HCT116 (cell line): ENCODE measurements at regions not wholly inside any gene's neighbourhood (a gene's known extent, or its start where the extent isn't known, plus 50 kb on each side); places are given as distances from the start of the nearest gene placed in this dataset.

Experiments used
- ATAC-seq: fragments of 200-7000 bp; cut with Tn5 transposase; 2 replicates; pipeline ENCODE4 v1.9.1; 2020; ENCODE audit warnings: mild to moderate bottlenecking, moderate library complexity
- BruUV-seq: library from RNA; stranded (reverse); fragments of 400-500 nt; replicated peaks from 2 replicates; lab custom pipeline; 2021; lab: Mats Ljungman, UMichigan
- CTCF ChIA-PET: fragments of 300-600 bp; sonication (Branson Sonifier 250); formaldehyde crosslinking; loops from one replicate; lab custom pipeline; 2021; ENCODE audit warnings: antibody characterized with exemption; lab: Charles Lee
- POLR2A ChIA-PET: fragments of 300-600, 350-600 bp; sonication (Branson Sonifier 250); formaldehyde crosslinking; loops from one replicate; lab custom pipeline; 2021; ENCODE audit warnings: antibody characterized with exemption; lab: Charles Lee
- RAD21 ChIA-PET, 2 experiments: fragments of 300-600 bp; sonication (Branson Sonifier 250); formaldehyde crosslinking; loops; one replicate each; lab custom pipeline; 2023; ENCODE audit warnings: low total read pairs in 2 of 2; ENCODE audit not compliant: uncharacterized antibody in 2 of 2, unreplicated experiment in 2 of 2, low non-redundant PET in 1 of 2; lab: Charles Lee
- DNase-seq: peaks from one replicate; pipeline ENCODE4 v3.0.0-alpha.2; 2010; ENCODE audit warnings: low read depth, low spot score
- H2AFZ ChIP-seq: fragments of 200-600 bp; shearing (Covaris generic), sonication (generic); 2 replicates; pipeline ENCODE4 v1.6.1; 2017; ENCODE audit warnings: low read depth, mixed run types, mixed read lengths, antibody characterized with exemption, low read length; ENCODE audit not compliant: poor library complexity, severe bottlenecking
- H3K27ac ChIP-seq: 2 replicates; pipeline ENCODE4 v1.5.1; 2012; ENCODE audit warnings: low read depth, low read length
- H3K27me3 ChIP-seq: fragments of 200-600 bp; sonication (generic); 2 replicates; pipeline ENCODE4 v1.6.1; 2016; ENCODE audit warnings: mixed run types, low read length, mixed read lengths; ENCODE audit not compliant: insufficient read depth
- H3K36me3 ChIP-seq, 2 experiments: fragments of 200-500 bp in 1 of 2; fragments of 200-600 bp in 1 of 2; sonication (Bioruptor generic) in 1 of 2; sonication (generic) in 1 of 2; 2 replicates each; pipeline versions ENCODE4 v1.5.1 to v1.6.1; 2014 to 2016; ENCODE audit warnings: low read length in 2 of 2, inconsistent platforms in 1 of 2, mixed read lengths in 1 of 2, mixed run types in 1 of 2; ENCODE audit not compliant: insufficient read depth in 2 of 2, control insufficient read depth in 1 of 2
- H3K4me1 ChIP-seq, 2 experiments: fragments of 200-600 bp in 1 of 2; sonication (generic) in 1 of 2; 2 replicates each; pipeline versions ENCODE4 v1.5.1 to v1.6.1; 2012 to 2017; ENCODE audit warnings: low read length in 2 of 2, inconsistent platforms in 1 of 2, mild to moderate bottlenecking in 1 of 2, mixed read lengths in 1 of 2, mixed run types in 1 of 2, moderate library complexity in 1 of 2; ENCODE audit not compliant: insufficient read depth in 2 of 2, control insufficient read depth in 1 of 2
- H3K4me2 ChIP-seq: fragments of 200-600 bp; sonication (generic); 2 replicates; pipeline ENCODE4 v1.6.1; 2017; ENCODE audit warnings: mixed run types, low read length, mixed read lengths
- H3K4me3 ChIP-seq, 2 experiments: fragments of 200-600 bp in 1 of 2; sonication (generic) in 1 of 2; replicated peaks in 1 of 2; 2 replicates each; pipeline ENCODE4 v1.5.1; 2011 to 2016; ENCODE audit warnings: low read length in 2 of 2, control low read depth in 1 of 2, low read depth in 1 of 2, mild to moderate bottlenecking in 1 of 2, mixed read lengths in 1 of 2, mixed run types in 1 of 2
- H3K79me2 ChIP-seq: fragments of 200-600 bp; sonication (generic); 2 replicates; pipeline ENCODE4 v1.6.1; 2017; ENCODE audit warnings: mild to moderate bottlenecking, mixed run types, low read length, moderate library complexity, mixed read lengths; ENCODE audit not compliant: insufficient read depth
- H3K9ac ChIP-seq: fragments of 200-600 bp; sonication (generic); 2 replicates; pipeline ENCODE4 v1.6.1; 2016; ENCODE audit warnings: low read length, mixed read lengths
- H3K9me2 ChIP-seq: fragments of 200-600 bp; sonication (generic), shearing (Covaris generic); 2 replicates; pipeline ENCODE4 v1.6.1; 2017; ENCODE audit warnings: mixed run types, mild to moderate bottlenecking, moderate library complexity; ENCODE audit not compliant: insufficient read depth
- H3K9me3 ChIP-seq, 2 experiments: fragments of 200-500 bp in 1 of 2; fragments of 200-600 bp in 1 of 2; sonication (Bioruptor generic) in 1 of 2; sonication (generic) in 1 of 2; 2 replicates each; pipeline ENCODE4 v1.6.1; 2014 to 2017; ENCODE audit warnings: low read length in 2 of 2, mixed read lengths in 2 of 2, inconsistent platforms in 1 of 2, low read depth in 1 of 2, mild to moderate bottlenecking in 1 of 2, mixed run types in 1 of 2, moderate library complexity in 1 of 2; ENCODE audit not compliant: control insufficient read depth in 1 of 2, insufficient read depth in 1 of 2
- H4K20me1 ChIP-seq: fragments of 200-600 bp; sonication (generic), shearing (Covaris generic); 2 replicates; pipeline ENCODE4 v1.6.1; 2017; ENCODE audit warnings: mixed run types, mild to moderate bottlenecking, moderate library complexity; ENCODE audit not compliant: insufficient read depth
- EGR1 ChIP-seq: IDR thresholded peaks from 2 replicates; pipeline ENCODE4 v1.6.1; 2012; ENCODE audit warnings: low read depth
- ELF1 ChIP-seq: IDR thresholded peaks from 2 replicates; pipeline ENCODE4 v1.6.1; 2012; ENCODE audit warnings: low read depth, borderline replicate concordance
- EZH2 ChIP-seq: fragments of 200-600 bp; sonication (generic); IDR thresholded peaks from 2 replicates; pipeline ENCODE4 v1.6.1; 2017; ENCODE audit warnings: antibody characterized with exemption, mixed run types
- EZH2phosphoT487 ChIP-seq: fragments of 200-600 bp; IDR thresholded peaks from 2 replicates; pipeline ENCODE4 v1.6.1; 2018; ENCODE audit warnings: antibody characterized with exemption, borderline replicate concordance
- JUND ChIP-seq: IDR thresholded peaks from 2 replicates; pipeline ENCODE4 v1.6.1; 2012
- POLR2A ChIP-seq: IDR thresholded peaks from 2 replicates; pipeline ENCODE4 v1.7.0; 2011; ENCODE audit warnings: borderline replicate concordance; ENCODE audit not compliant: insufficient read depth, insufficient read length; ENCODE audit errors: extremely low read depth
- POLR2AphosphoS5 ChIP-seq: IDR thresholded peaks from 2 replicates; pipeline ENCODE4 v1.6.1; 2011; ENCODE audit warnings: mild to moderate bottlenecking, low read depth, low read length, moderate library complexity
- RAD21 ChIP-seq: IDR thresholded peaks from 2 replicates; pipeline ENCODE4 v1.6.1; 2012; ENCODE audit warnings: low read depth, mild to moderate bottlenecking
- SIN3A ChIP-seq: IDR thresholded peaks from 2 replicates; pipeline ENCODE4 v1.6.1; 2012; ENCODE audit warnings: low read depth
- YY1 ChIP-seq: IDR thresholded peaks from 2 replicates; pipeline ENCODE4 v1.6.1; 2011; ENCODE audit warnings: low read length, low read depth, moderate library complexity, mild to moderate bottlenecking; ENCODE audit not compliant: insufficient replicate concordance; ENCODE audit errors: extremely low read depth
- ZFX ChIP-seq: fragments of 450-650 bp; IDR thresholded peaks from 2 replicates; pipeline ENCODE4 v1.6.1; 2017
- intact Hi-C: fragments of 100-400 bp; cut with micrococcal nuclease; formaldehyde crosslinking; loops from 2 replicates; pipeline ENCODE4 v1.10.0; 2022
- TF ChIP-seq, protein P1 (sequence below), 3 experiments: fragments of 200-600 bp in 1 of 3; sonication (generic) in 1 of 3; IDR thresholded peaks in 2 of 3; conservative IDR thresholded peaks in 1 of 3; 2 replicates each; pipeline ENCODE4 v1.5.1; 2012 to 2017; ENCODE audit warnings: low read depth in 2 of 3, low read length in 2 of 3, antibody characterized with exemption in 1 of 3, borderline replicate concordance in 1 of 3, control low read depth in 1 of 3, mild to moderate bottlenecking in 1 of 3, mixed read lengths in 1 of 3, mixed run types in 1 of 3, moderate library complexity in 1 of 3; ENCODE audit not compliant: insufficient read depth in 1 of 3
- TF ChIP-seq, protein P2 (sequence below): IDR thresholded peaks from 2 replicates; pipeline ENCODE4 v1.6.1; 2012

DNA sequence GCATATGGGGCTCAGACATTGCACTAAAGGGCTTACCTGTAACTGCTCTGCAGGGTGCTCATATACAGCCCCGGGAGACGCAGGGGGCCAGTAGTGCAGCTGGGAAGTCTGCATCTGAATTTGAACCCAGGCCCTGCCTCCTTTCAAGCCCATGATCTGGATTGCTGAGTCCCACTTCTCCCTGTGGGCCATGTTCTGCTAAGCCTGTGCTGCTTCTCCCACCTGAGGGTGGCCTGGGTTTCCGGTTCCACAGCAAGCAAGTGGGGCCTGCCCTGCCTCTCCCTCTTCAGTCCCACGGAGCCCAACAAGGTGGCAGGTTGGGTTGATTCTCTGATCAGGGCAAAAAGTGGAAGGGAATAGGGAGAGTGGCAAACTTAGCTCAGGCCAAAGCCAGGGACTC is 56.6 kb upstream of the GDF10 start:
- Histone ChIP-seq H3K79me2 (no peaks in the 10 kb centered on the region), H3K36me3 (no peaks in the 10 kb centered on the region), H3K4me3 (no peak overlapping the region), H3K9me2 (no peaks in the 10 kb centered on the region), H2AFZ (no peak overlapping the region), H3K27me3 (peaks cover 14% of the 10 kb centered on the region; the same call in 1 of the 2 replicates), H4K20me1 (no peaks in the 10 kb centered on the region), H3K4me2 (no peak overlapping the region), H3K27ac (no peak overlapping the region), H3K4me1 (no peaks in the 10 kb centered on the region), H3K9me3 (no peaks in the 10 kb centered on the region), H3K9ac (no peak overlapping the region)
- TF ChIP-seq ZFX, result no peak
- TF ChIP-seq, protein P1, sequence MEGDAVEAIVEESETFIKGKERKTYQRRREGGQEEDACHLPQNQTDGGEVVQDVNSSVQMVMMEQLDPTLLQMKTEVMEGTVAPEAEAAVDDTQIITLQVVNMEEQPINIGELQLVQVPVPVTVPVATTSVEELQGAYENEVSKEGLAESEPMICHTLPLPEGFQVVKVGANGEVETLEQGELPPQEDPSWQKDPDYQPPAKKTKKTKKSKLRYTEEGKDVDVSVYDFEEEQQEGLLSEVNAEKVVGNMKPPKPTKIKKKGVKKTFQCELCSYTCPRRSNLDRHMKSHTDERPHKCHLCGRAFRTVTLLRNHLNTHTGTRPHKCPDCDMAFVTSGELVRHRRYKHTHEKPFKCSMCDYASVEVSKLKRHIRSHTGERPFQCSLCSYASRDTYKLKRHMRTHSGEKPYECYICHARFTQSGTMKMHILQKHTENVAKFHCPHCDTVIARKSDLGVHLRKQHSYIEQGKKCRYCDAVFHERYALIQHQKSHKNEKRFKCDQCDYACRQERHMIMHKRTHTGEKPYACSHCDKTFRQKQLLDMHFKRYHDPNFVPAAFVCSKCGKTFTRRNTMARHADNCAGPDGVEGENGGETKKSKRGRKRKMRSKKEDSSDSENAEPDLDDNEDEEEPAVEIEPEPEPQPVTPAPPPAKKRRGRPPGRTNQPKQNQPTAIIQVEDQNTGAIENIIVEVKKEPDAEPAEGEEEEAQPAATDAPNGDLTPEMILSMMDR (IDR thresholded peaks at IDR 0.05 in 2 of 3, conservative IDR thresholded peaks at IDR 0.05 in 1 of 3; ENCODE audit: borderline replicate concordance in 1 of 3, insufficient read depth in 1 of 3, low read depth in 2 of 3, low read length in 2 of 3), result no peak
- TF ChIP-seq YY1, result no peak
- TF ChIP-seq ELF1, result no peak
- TF ChIP-seq JUND, result no peak
- TF ChIP-seq, protein P2, sequence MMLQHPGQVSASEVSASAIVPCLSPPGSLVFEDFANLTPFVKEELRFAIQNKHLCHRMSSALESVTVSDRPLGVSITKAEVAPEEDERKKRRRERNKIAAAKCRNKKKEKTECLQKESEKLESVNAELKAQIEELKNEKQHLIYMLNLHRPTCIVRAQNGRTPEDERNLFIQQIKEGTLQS, result no peak
- no peak for TF ChIP-seq POLR2AphosphoS5
- TF ChIP-seq EGR1, result no peak
- no peak for TF ChIP-seq SIN3A
- TF ChIP-seq POLR2A, result no peak
- no peak for TF ChIP-seq EZH2phosphoT487
- TF ChIP-seq RAD21, result no peak
- no peak for TF ChIP-seq EZH2
- ATAC-seq, result no peak
- ChIA-PET CTCF (no interaction called here), POLR2A (no interaction called here), RAD21 (no interaction called here)
- no peak for DNase-seq
- intact Hi-C loops, result no loop called here
- no TSS peak for BruUV-seq
